Smooth muscle cell (in vitro differentiated cells): ENCODE measurements at regions not wholly inside any gene's neighbourhood (a gene's known extent, or its start where the extent isn't known, plus 50 kb on each side); places are given as distances from the start of the nearest gene placed in this dataset.

ENCODE experiments used
- DNase-seq: peaks from one replicate; lab custom pipeline; 2025; ENCODE audit not compliant: unreplicated experiment; lab: John Stamatoyannopoulos, UW
- H2AFZ ChIP-seq: fragments of 200-600 bp; sonication (generic); 2 replicates; pipeline ENCODE4 v1.6.0; 2016; ENCODE audit warnings: antibody characterized with exemption, low read depth, mild to moderate bottlenecking
- H3F3A ChIP-seq: fragments of 200-600 bp; sonication (generic); 2 replicates; pipeline ENCODE4 v1.6.0; 2017; ENCODE audit warnings: antibody characterized with exemption, low read depth
- H3K27ac ChIP-seq: fragments of 200-600 bp; sonication (generic); 2 replicates; pipeline ENCODE4 v1.5.1; 2016; ENCODE audit warnings: low read depth, mild to moderate bottlenecking
- H3K27me3 ChIP-seq: fragments of 200-600 bp; sonication (generic); 2 replicates; pipeline ENCODE4 v1.6.1; 2016; ENCODE audit warnings: low read depth, mild to moderate bottlenecking
- H3K36me3 ChIP-seq: fragments of 200-600 bp; sonication (generic); 2 replicates; pipeline ENCODE4 v1.5.1; 2016; ENCODE audit warnings: low read depth
- H3K4me1 ChIP-seq: fragments of 200-600 bp; sonication (generic); 2 replicates; pipeline ENCODE4 v1.5.1; 2016; ENCODE audit warnings: low read depth
- H3K4me2 ChIP-seq: fragments of 200-600 bp; sonication (generic); 2 replicates; pipeline ENCODE4 v1.6.0; 2016; ENCODE audit warnings: mild to moderate bottlenecking
- H3K4me3 ChIP-seq: fragments of 200-600 bp; sonication (generic); 2 replicates; pipeline ENCODE4 v1.5.1; 2016; ENCODE audit warnings: mild to moderate bottlenecking
- H3K79me2 ChIP-seq: fragments of 200-600 bp; sonication (generic); 2 replicates; pipeline ENCODE4 v1.6.0; 2016; ENCODE audit warnings: low read depth, mild to moderate bottlenecking
- H3K9ac ChIP-seq: fragments of 200-600 bp; sonication (generic); 2 replicates; pipeline ENCODE4 v1.6.0; 2016; ENCODE audit warnings: low read depth
- H3K9me3 ChIP-seq: fragments of 200-600 bp; sonication (generic); replicated peaks from 2 replicates; pipeline ENCODE4 v1.5.1; 2016; ENCODE audit warnings: low read depth
- H4K20me1 ChIP-seq: fragments of 200-600 bp; sonication (generic); 2 replicates; pipeline ENCODE4 v1.6.0; 2016; ENCODE audit warnings: low read depth
- CTCF ChIP-seq: fragments of 200-600 bp; sonication (generic); IDR thresholded peaks from 2 replicates; pipeline ENCODE4 v1.5.1; 2017; ENCODE audit warnings: borderline replicate concordance, mild to moderate bottlenecking, antibody characterized with exemption; ENCODE audit not compliant: insufficient read depth, poor library complexity, severe bottlenecking
- WGBS: methylation state at CpG from one replicate; pipeline ENCODE4 v1.1.7; 2016; ENCODE audit warnings: low lambda C conversion rate; 5-methylcytosine and 5-hydroxymethylcytosine counted together

GRCh38 chr3:166444336-166444735 is 607.1 kb upstream of the BCHE start:
- DNase-seq = no peak
- Histone ChIP-seq H3K4me2 (no peak overlapping the region), H3K36me3 (no peaks in the 10 kb centered on the region), H3K4me1 (no peaks in the 10 kb centered on the region), H3K79me2 (no peaks in the 10 kb centered on the region), H3K27me3 (no peaks in the 10 kb centered on the region), H4K20me1 (no peaks in the 10 kb centered on the region), H3K4me3 (no peak overlapping the region), H2AFZ (no peak overlapping the region), H3K27ac (no peak overlapping the region), H3F3A (no peaks in the 10 kb centered on the region), H3K9ac (no peak overlapping the region), H3K9me3 (no peaks in the 10 kb centered on the region)
- no peak for TF ChIP-seq CTCF
- WGBS = 66% methylated on average over 4 of the region's 4 CpGs

GRCh38 chr3:166435469-166436057 is 598.3 kb upstream of the BCHE start:
- Histone ChIP-seq H3K27ac (no peak overlapping the region), H2AFZ (no peak overlapping the region), H3K9me3 (no peaks in the 10 kb centered on the region), H3K9ac (no peak overlapping the region), H3K4me2 (no peak overlapping the region), H4K20me1 (no peaks in the 10 kb centered on the region), H3K4me3 (no peak overlapping the region), H3F3A (no peaks in the 10 kb centered on the region), H3K79me2 (no peaks in the 10 kb centered on the region), H3K27me3 (no peaks in the 10 kb centered on the region), H3K36me3 (no peaks in the 10 kb centered on the region), H3K4me1 (no peaks in the 10 kb centered on the region)
- no peak for DNase-seq
- 92% methylated on average over 3 of the region's 3 CpGs for WGBS
- no peak for TF ChIP-seq CTCF

- Histone ChIP-seq H3F3A (no peaks in the 10 kb centered on the region), H3K36me3 (no peaks in the 10 kb centered on the region), H2AFZ (no peak overlapping the region), H3K79me2 (no peaks in the 10 kb centered on the region), H3K4me2 (no peak overlapping the region), H3K27ac (no peak overlapping the region), H3K4me1 (no peaks in the 10 kb centered on the region), H4K20me1 (no peaks in the 10 kb centered on the region), H3K9me3 (no peaks in the 10 kb centered on the region), H3K27me3 (no peaks in the 10 kb centered on the region), H3K9ac (no peak overlapping the region), H3K4me3 (no peak overlapping the region)
- TF ChIP-seq CTCF = no peak
- 79% methylated on average over 2 of the region's 2 CpGs for WGBS
- no peak for DNase-seq
Observed at GRCh38 chr3:166433060-166433459, 595.8 kb upstream of the BCHE start.

GRCh38 chr3:166425900-166426611 is 588.8 kb upstream of the BCHE start:
- 85% methylated on average over 4 of the region's 4 CpGs for WGBS
- Histone ChIP-seq H3K36me3 (no peaks in the 10 kb centered on the region), H2AFZ (no peak overlapping the region), H4K20me1 (no peaks in the 10 kb centered on the region), H3K27me3 (no peaks in the 10 kb centered on the region), H3K9me3 (no peaks in the 10 kb centered on the region), H3K79me2 (no peaks in the 10 kb centered on the region), H3K27ac (no peak overlapping the region), H3K4me2 (no peak overlapping the region), H3K9ac (no peak overlapping the region), H3K4me3 (no peak overlapping the region), H3K4me1 (no peaks in the 10 kb centered on the region), H3F3A (no peaks in the 10 kb centered on the region)
- DNase-seq = no peak
- no peak for TF ChIP-seq CTCF
